ENCODE measurements at regions not wholly inside any gene's neighbourhood (a gene's known extent, or its start where the extent isn't known, plus 50 kb on each side); places are given as distances from the start of the nearest gene placed in this dataset.

DNA sequence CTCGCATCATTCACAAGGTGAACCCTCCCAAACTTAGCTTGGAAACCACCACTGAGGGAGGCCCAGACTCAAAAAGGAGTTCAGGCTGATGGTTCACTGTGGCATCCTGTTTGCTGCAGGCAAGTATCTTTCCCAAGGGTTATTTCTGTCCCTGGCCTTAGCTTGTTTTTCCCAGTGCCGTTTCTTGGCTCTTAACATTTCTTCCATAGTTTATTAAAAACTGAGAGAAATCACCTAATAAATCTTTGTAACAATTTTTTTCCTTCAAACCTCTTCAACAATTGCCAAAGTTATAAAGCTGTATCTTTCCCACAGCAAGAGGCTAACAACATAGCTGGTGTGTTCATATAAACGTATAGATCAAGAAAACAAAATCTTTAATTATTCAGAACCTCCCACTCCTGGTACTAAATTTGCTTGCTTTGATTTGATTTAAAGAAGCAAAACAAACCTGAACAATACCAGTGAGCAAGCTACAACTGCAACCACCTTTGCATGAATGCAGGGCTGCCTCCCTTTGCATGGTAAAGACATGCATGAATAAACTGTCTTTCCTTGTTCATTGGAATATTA lies 234.9 kb upstream of the STT3B start:
- Histone ChIP-seq H2BK12ac (ENCODE audit: low read length) (peak overlapping the region; percentile 36), H3K9me3 (ENCODE audit: insufficient read depth, low read depth, low read length) (peaks cover 2% of the 10 kb centered on the region), H4K12ac (ENCODE audit: low read depth, low read length) (no peak overlapping the region), H3K4me2 (ENCODE audit: low read length) (no peak overlapping the region), H3K14ac (ENCODE audit: low read length) (no peak overlapping the region), H3K4me1 (ENCODE audit: control insufficient read depth in 1 of 2, insufficient read depth in 2 of 2, low read length in 2 of 2) (peaks cover 20 to 22% of the 10 kb centered on the region in 2 experiments), H4K8ac (ENCODE audit: low read depth, low read length) (no peak overlapping the region), H3K27ac (ENCODE audit: low read depth, low read length) (no peak overlapping the region), H2AK5ac (ENCODE audit: low read length) (peak overlapping the region; percentile 95), H3K79me1 (ENCODE audit: low read length) (peaks cover 16% of the 10 kb centered on the region), H3K27me3 (ENCODE audit: insufficient read depth, low read length) (no peaks in the 10 kb centered on the region), H2BK5ac (ENCODE audit: low read depth, low read length, poor library complexity) (no peak overlapping the region), H3K4me3 (ENCODE audit: low read depth, low read length) (no peak overlapping the region), H3K9ac (ENCODE audit: low read length) (no peak overlapping the region), H3K23ac (ENCODE audit: low read length) (no peak overlapping the region), H3K36me3 (ENCODE audit: control insufficient read depth in 1 of 2, insufficient read depth in 2 of 2, low read length in 2 of 2) (peaks cover 0 to 2% of the 10 kb centered on the region in 2 experiments), H4K91ac (ENCODE audit: low read depth, low read length) (no peak overlapping the region), H2AFZ (ENCODE audit: insufficient read depth, low read length, poor library complexity) (no peak overlapping the region), H3K4ac (ENCODE audit: low read depth, low read length) (no peak overlapping the region), H2BK120ac (ENCODE audit: insufficient read depth, low read length, poor library complexity) (no peak overlapping the region), H3K18ac (ENCODE audit: low read length) (no peak overlapping the region), H3K79me2 (ENCODE audit: control insufficient read depth, insufficient read depth, low read length, poor library complexity) (no peaks in the 10 kb centered on the region)
- DNase-seq = no peak
- WGBS (ENCODE audit: extremely low coverage, insufficient coverage, insufficient read length) = no CpG with 5 or more reads among the region's 3 CpGs

- no peak overlapping the region for H2AK5ac ChIP-seq (ENCODE audit: low read length)
- H3K9me3 ChIP-seq (ENCODE audit: insufficient read depth, low read depth, low read length) = peaks cover 2% of the 10 kb centered on the region
- no peak overlapping the region for H2AFZ ChIP-seq (ENCODE audit: insufficient read depth, low read length, poor library complexity)
- peaks cover under 1% of the 10 kb centered on the region in 2 experiments for H3K4me1 ChIP-seq (ENCODE audit: control insufficient read depth in 1 of 2, insufficient read depth in 2 of 2, low read length in 2 of 2)
- peaks cover 6% of the 10 kb centered on the region for H3K79me1 ChIP-seq (ENCODE audit: low read length)
- no peaks in the 10 kb centered on the region for H3K27me3 ChIP-seq (ENCODE audit: insufficient read depth, low read length)
- H3K4ac ChIP-seq (ENCODE audit: low read depth, low read length) = no peak overlapping the region
- H2BK5ac ChIP-seq (ENCODE audit: low read depth, low read length, poor library complexity) = no peak overlapping the region
- H4K12ac ChIP-seq (ENCODE audit: low read depth, low read length) = no peak overlapping the region
- no peak overlapping the region for H2BK120ac ChIP-seq (ENCODE audit: insufficient read depth, low read length, poor library complexity)
- H3K27ac ChIP-seq (ENCODE audit: low read depth, low read length) = no peak overlapping the region
- DNase-seq = no peak
- H3K18ac ChIP-seq (ENCODE audit: low read length) = no peak overlapping the region
- WGBS (ENCODE audit: extremely low coverage, insufficient coverage, insufficient read length) = no CpG with 5 or more reads among the region's 2 CpGs
- no peak overlapping the region for H3K9ac ChIP-seq (ENCODE audit: low read length)
- no peak overlapping the region for H4K8ac ChIP-seq (ENCODE audit: low read depth, low read length)
- peaks cover 0 to 2% of the 10 kb centered on the region in 2 experiments for H3K36me3 ChIP-seq (ENCODE audit: control insufficient read depth in 1 of 2, insufficient read depth in 2 of 2, low read length in 2 of 2)
- H3K4me2 ChIP-seq (ENCODE audit: low read length) = no peak overlapping the region
- H3K23ac ChIP-seq (ENCODE audit: low read length) = no peak overlapping the region
- no peak overlapping the region for H3K4me3 ChIP-seq (ENCODE audit: low read depth, low read length)
- H3K14ac ChIP-seq (ENCODE audit: low read length) = no peak overlapping the region
- H2BK12ac ChIP-seq (ENCODE audit: low read length) = peak overlapping the region; percentile 51
- H4K91ac ChIP-seq (ENCODE audit: low read depth, low read length) = no peak overlapping the region
- H3K79me2 ChIP-seq (ENCODE audit: control insufficient read depth, insufficient read depth, low read length, poor library complexity) = no peaks in the 10 kb centered on the region
Observed at GRCh38 chr3:31300456-31301443, 232.0 kb upstream of the STT3B start.

DNA sequence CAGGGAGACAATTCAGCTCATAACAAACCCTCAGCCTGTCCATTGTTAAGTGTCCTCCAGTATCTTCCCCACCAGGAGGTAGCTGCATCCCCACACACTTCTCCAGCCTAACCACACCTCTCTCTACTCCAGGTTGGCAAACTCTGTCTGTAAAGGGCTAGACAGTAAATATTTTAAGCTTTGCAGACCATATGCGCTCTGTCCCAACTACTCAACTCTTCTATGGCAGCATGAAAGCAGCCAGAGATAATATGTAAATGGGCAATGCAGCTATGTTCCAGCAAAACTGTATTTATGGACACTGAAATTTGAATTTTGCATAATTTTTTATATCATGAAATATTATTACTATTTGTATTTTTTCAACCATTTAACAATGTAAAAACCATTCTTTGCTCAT lies 230.4 kb upstream of the STT3B start:
- Histone ChIP-seq H3K9ac (ENCODE audit: low read length) (no peak overlapping the region), H2BK120ac (ENCODE audit: insufficient read depth, low read length, poor library complexity) (no peak overlapping the region), H3K4ac (ENCODE audit: low read depth, low read length) (no peak overlapping the region), H2AFZ (ENCODE audit: insufficient read depth, low read length, poor library complexity) (no peak overlapping the region), H4K8ac (ENCODE audit: low read depth, low read length) (no peak overlapping the region), H4K12ac (ENCODE audit: low read depth, low read length) (no peak overlapping the region), H3K4me1 (ENCODE audit: control insufficient read depth in 1 of 2, insufficient read depth in 2 of 2, low read length in 2 of 2) (no peaks in the 10 kb centered on the region), H2BK12ac (ENCODE audit: low read length) (peak overlapping the region; percentile 62), H3K27ac (ENCODE audit: low read depth, low read length) (no peak overlapping the region), H4K91ac (ENCODE audit: low read depth, low read length) (no peak overlapping the region), H3K36me3 (ENCODE audit: control insufficient read depth in 1 of 2, insufficient read depth in 2 of 2, low read length in 2 of 2) (peaks cover 0 to 2% of the 10 kb centered on the region in 2 experiments), H3K4me2 (ENCODE audit: low read length) (no peak overlapping the region), H3K79me1 (ENCODE audit: low read length) (peaks cover 2% of the 10 kb centered on the region), H3K9me3 (ENCODE audit: insufficient read depth, low read depth, low read length) (peaks cover 2% of the 10 kb centered on the region), H3K4me3 (ENCODE audit: low read depth, low read length) (no peak overlapping the region), H3K27me3 (ENCODE audit: insufficient read depth, low read length) (no peaks in the 10 kb centered on the region), H2AK5ac (ENCODE audit: low read length) (no peak overlapping the region), H3K23ac (ENCODE audit: low read length) (no peak overlapping the region), H3K18ac (ENCODE audit: low read length) (no peak overlapping the region), H3K14ac (ENCODE audit: low read length) (no peak overlapping the region), H3K79me2 (ENCODE audit: control insufficient read depth, insufficient read depth, low read length, poor library complexity) (no peaks in the 10 kb centered on the region), H2BK5ac (ENCODE audit: low read depth, low read length, poor library complexity) (no peak overlapping the region)
- WGBS (ENCODE audit: extremely low coverage, insufficient coverage, insufficient read length) = no CpG with 5 or more reads among the region's 1 CpG
- DNase-seq = no peak

DNA sequence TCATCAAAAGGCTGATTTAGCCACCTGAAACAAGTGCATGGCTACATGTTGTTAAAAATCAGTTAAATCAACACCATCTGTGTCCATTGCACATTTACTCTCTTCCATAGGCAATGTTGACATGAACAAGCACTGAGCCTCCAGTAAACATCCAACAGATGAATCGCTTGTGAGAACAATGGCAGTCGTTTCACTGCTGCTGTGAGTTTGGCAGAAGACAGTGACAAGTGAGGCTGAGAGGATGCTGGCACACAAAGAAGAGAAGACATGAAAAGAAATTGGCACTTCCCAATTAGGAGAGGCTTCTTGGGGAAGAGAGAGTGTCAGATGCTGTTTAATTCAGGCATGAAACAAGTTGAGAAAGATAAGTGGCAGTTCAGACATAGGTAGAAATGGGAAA lies 227.4 kb upstream of the STT3B start:
- no peak overlapping the region for H2BK120ac ChIP-seq (ENCODE audit: insufficient read depth, low read length, poor library complexity)
- no peaks in the 10 kb centered on the region for H3K36me3 ChIP-seq (ENCODE audit: control insufficient read depth in 1 of 2, insufficient read depth in 2 of 2, low read length in 2 of 2)
- no peak for DNase-seq
- no peak overlapping the region for H3K9ac ChIP-seq (ENCODE audit: low read length)
- H3K14ac ChIP-seq (ENCODE audit: low read length) = no peak overlapping the region
- H3K23ac ChIP-seq (ENCODE audit: low read length) = no peak overlapping the region
- no peak overlapping the region for H3K27ac ChIP-seq (ENCODE audit: low read depth, low read length)
- no CpG with 5 or more reads among the region's 2 CpGs for WGBS (ENCODE audit: extremely low coverage, insufficient coverage, insufficient read length)
- no peak overlapping the region for H3K4ac ChIP-seq (ENCODE audit: low read depth, low read length)
- no peak overlapping the region for H3K18ac ChIP-seq (ENCODE audit: low read length)
- H4K91ac ChIP-seq (ENCODE audit: low read depth, low read length) = no peak overlapping the region
- H3K27me3 ChIP-seq (ENCODE audit: insufficient read depth, low read length) = no peaks in the 10 kb centered on the region
- no peak overlapping the region for H4K12ac ChIP-seq (ENCODE audit: low read depth, low read length)
- H2AK5ac ChIP-seq (ENCODE audit: low read length) = no peak overlapping the region
- H3K4me1 ChIP-seq (ENCODE audit: control insufficient read depth in 1 of 2, insufficient read depth in 2 of 2, low read length in 2 of 2) = peaks cover 0 to 3% of the 10 kb centered on the region in 2 experiments
- H3K79me1 ChIP-seq (ENCODE audit: low read length) = peaks cover 4% of the 10 kb centered on the region
- no peak overlapping the region for H3K4me2 ChIP-seq (ENCODE audit: low read length)
- H2BK12ac ChIP-seq (ENCODE audit: low read length) = no peak overlapping the region
- no peaks in the 10 kb centered on the region for H3K9me3 ChIP-seq (ENCODE audit: insufficient read depth, low read depth, low read length)
- no peak overlapping the region for H2AFZ ChIP-seq (ENCODE audit: insufficient read depth, low read length, poor library complexity)
- no peaks in the 10 kb centered on the region for H3K79me2 ChIP-seq (ENCODE audit: control insufficient read depth, insufficient read depth, low read length, poor library complexity)
- H3K4me3 ChIP-seq (ENCODE audit: low read depth, low read length) = no peak overlapping the region
- H2BK5ac ChIP-seq (ENCODE audit: low read depth, low read length, poor library complexity) = no peak overlapping the region
- no peak overlapping the region for H4K8ac ChIP-seq (ENCODE audit: low read depth, low read length)

All from trophoblast cell (in vitro differentiated cells and primary cell).